HUES6 (cell line): ENCODE measurements at regions not wholly inside any gene's neighbourhood (a gene's known extent, or its start where the extent isn't known, plus 50 kb on each side); places are given as distances from the start of the nearest gene placed in this dataset.

Source experiments
- H3K27ac ChIP-seq: 2 replicates; pipeline ENCODE4 v1.7.0; 2013; ENCODE audit warnings: low read depth, mild to moderate bottlenecking, low read length, inconsistent platforms
- H3K27me3 ChIP-seq: 2 replicates; pipeline ENCODE4 v1.6.1; 2013; ENCODE audit warnings: low read length; ENCODE audit not compliant: control insufficient read depth, insufficient read depth
- H3K36me3 ChIP-seq: 2 replicates; pipeline ENCODE4 v1.6.1; 2013; ENCODE audit warnings: low read length; ENCODE audit not compliant: control insufficient read depth, insufficient read depth
- H3K4me1 ChIP-seq: 2 replicates; pipeline ENCODE4 v1.6.1; 2013; ENCODE audit warnings: low read length; ENCODE audit not compliant: control insufficient read depth, insufficient read depth
- H3K4me3 ChIP-seq: 2 replicates; pipeline ENCODE4 v1.5.1; 2013; ENCODE audit warnings: low read depth, low read length
- H3K9ac ChIP-seq: one replicate; pipeline ENCODE4 v1.6.1; 2013; ENCODE audit warnings: mild to moderate bottlenecking, low read length
- H3K9me3 ChIP-seq: 2 replicates; pipeline ENCODE4 v1.6.1; 2013; ENCODE audit warnings: low read depth, low read length; ENCODE audit not compliant: control insufficient read depth, insufficient read depth

DNA sequence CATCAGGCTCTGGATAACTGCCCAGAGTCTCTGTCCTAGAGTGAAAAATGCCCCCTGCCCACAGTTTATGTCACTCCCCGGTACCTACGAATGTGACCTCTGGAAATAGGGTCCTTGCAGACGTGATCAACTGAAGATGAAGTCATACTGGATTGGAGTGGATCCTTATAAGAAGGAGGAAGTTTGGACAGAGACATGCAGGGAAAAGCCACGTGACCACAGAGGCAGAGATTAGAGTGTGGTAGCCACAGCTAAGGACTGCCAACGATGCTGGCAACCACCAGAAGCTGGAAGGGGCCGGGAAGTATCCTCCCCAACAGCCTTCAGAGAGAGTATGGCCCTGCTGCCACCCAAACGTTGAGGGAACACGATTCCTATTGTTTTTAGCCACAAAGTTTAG lies 101.2 kb upstream of the NCOR2 start:
- H3K9me3 ChIP-seq = peaks cover 16% of the 10 kb centered on the region; the same call in 1 of the 2 replicates
- no peak overlapping the region for H3K9ac ChIP-seq
- no peak overlapping the region for H3K4me3 ChIP-seq
- H3K27ac ChIP-seq = no peak overlapping the region
- no peaks in the 10 kb centered on the region for H3K4me1 ChIP-seq
- no peaks in the 10 kb centered on the region for H3K27me3 ChIP-seq
- no peaks in the 10 kb centered on the region for H3K36me3 ChIP-seq

DNA sequence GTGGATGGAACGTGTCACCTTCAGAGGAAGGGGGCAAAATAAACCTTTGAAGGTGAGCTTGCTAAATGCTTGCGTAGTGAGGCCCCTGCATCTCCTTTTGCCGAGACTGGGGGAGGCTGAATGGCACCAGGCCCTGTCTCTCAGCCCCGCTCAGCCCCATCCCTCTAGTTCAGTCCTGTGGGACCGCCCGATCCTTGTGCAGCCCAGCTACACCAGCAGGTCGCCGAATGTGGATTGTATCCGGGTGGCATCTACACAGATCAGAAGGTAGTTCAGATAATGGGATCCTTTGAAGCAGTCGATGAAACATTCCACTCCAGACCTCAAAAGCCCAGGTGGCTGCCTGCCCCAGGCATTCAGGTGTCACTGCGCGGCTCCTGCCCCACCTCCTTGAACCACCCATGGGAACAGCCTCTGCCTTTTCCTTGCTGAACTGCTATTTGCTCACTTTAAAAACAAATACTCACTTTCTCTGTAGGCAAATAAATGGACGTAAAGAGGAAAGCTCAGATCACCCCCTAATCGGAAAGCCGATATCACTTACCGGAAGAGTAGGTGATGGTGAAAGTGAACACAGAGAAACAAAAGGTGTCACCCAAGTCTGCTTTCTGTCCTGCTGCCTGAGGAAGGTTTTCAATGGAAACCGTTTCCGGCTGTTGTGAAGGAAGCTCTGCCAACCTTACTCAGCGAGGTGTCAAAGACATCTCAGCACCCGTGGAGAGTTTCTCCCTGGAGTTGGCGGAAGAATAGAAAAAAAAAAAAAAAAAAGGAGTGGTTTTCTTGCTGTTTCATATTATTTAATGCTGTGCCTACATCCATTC lies 100.3 kb upstream of the NCOR2 start:
- Histone ChIP-seq H3K4me1 (no peaks in the 10 kb centered on the region), H3K27me3 (no peaks in the 10 kb centered on the region), H3K9ac (no peak overlapping the region), H3K4me3 (no peak overlapping the region), H3K27ac (no peak overlapping the region), H3K36me3 (no peaks in the 10 kb centered on the region), H3K9me3 (peaks cover 16% of the 10 kb centered on the region; the same call in 1 of the 2 replicates)

DNA sequence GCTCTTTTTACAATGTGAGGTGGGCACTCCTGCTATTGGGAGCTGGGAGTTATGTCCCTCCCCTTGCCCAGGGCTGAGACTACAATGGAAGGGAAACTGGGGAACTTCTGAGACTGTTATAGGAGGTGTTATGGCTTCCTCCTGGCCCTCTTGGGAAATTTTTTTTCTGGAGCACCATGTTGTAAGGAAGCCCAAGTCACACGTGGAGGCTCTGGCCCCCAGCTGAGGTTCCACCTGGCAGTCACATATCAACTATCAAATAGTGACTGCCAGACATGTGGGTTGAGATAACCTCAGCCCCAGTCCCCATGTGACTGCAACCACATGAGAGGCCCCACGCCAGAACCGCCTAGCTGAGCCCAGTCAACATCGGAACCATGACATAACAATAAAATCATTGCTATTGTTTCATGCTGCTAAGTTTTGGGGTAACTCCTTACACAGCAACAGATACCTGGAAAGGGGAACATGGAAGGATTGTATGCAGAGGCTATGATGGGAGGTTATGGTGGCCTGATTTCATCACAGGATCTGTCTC lies 99.4 kb upstream of the NCOR2 start:
- H3K4me3 ChIP-seq = no peak overlapping the region
- H3K27ac ChIP-seq = no peak overlapping the region
- H3K4me1 ChIP-seq = no peaks in the 10 kb centered on the region
- H3K9me3 ChIP-seq = peaks cover 16% of the 10 kb centered on the region; the same call in 1 of the 2 replicates
- no peak overlapping the region for H3K9ac ChIP-seq
- H3K36me3 ChIP-seq = no peaks in the 10 kb centered on the region
- no peaks in the 10 kb centered on the region for H3K27me3 ChIP-seq

DNA sequence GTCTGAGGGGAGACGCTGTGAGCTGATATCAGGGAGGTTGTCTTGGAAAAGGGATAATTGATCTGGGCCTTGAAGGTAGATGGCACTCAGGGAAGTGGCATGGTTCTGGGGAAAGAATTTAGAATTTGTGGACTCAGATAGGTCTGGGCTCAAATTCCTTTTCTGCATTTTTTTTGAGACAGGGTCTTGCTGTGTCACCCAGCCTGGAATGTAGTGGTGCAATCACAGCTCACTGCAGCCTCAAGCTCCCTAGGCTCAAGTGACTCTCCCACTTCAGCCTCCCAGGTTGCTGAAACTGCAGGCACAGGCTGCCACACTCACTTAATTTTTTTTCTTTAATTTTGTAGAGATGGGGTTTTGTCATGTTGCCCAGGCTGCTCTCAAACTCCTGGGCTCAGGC lies 98.1 kb upstream of the NCOR2 start:
- no peak overlapping the region for H3K9ac ChIP-seq
- no peak overlapping the region for H3K27ac ChIP-seq
- H3K4me1 ChIP-seq = no peaks in the 10 kb centered on the region
- H3K36me3 ChIP-seq = no peaks in the 10 kb centered on the region
- H3K9me3 ChIP-seq = peaks cover 16% of the 10 kb centered on the region; the same call in 1 of the 2 replicates
- no peaks in the 10 kb centered on the region for H3K27me3 ChIP-seq
- no peak overlapping the region for H3K4me3 ChIP-seq

DNA sequence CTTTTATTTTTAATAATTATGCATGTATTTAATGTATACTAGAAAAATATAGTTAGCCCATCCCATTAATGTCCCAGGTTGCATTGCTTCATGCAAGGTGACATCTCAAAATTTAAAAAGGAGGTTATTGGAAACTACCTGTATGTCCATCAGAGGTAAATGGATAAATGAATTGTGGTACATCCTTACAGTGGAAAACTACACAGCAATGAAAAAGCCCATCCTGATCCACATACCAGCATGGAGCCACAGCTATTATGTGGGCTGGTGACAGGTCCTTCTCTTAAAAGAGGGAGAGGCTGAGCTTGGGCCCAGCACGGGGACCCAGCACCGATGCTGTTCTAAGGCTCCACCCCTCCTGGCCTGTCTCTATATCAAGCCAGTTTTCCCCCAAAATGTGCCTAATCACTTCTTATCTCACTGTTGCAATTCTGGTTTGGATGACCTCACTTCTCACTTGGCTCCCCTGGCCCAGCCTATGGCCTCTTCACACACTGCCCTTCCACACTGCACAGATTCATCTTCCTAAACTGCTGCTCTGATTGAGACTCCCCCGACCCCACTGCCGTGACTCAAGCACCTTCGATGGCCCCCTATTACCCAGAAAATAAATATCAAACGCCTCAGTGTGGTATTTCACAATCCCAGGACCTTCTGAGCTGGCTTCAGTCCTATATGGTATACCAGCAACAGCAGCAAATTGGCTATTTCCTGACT lies 97.1 kb upstream of the NCOR2 start:
- H3K9ac ChIP-seq = no peak overlapping the region
- H3K27ac ChIP-seq = no peak overlapping the region
- no peaks in the 10 kb centered on the region for H3K27me3 ChIP-seq
- H3K36me3 ChIP-seq = no peaks in the 10 kb centered on the region
- peaks cover 12% of the 10 kb centered on the region; the same call in 1 of the 2 replicates for H3K9me3 ChIP-seq
- no peaks in the 10 kb centered on the region for H3K4me1 ChIP-seq
- no peak overlapping the region for H3K4me3 ChIP-seq

DNA sequence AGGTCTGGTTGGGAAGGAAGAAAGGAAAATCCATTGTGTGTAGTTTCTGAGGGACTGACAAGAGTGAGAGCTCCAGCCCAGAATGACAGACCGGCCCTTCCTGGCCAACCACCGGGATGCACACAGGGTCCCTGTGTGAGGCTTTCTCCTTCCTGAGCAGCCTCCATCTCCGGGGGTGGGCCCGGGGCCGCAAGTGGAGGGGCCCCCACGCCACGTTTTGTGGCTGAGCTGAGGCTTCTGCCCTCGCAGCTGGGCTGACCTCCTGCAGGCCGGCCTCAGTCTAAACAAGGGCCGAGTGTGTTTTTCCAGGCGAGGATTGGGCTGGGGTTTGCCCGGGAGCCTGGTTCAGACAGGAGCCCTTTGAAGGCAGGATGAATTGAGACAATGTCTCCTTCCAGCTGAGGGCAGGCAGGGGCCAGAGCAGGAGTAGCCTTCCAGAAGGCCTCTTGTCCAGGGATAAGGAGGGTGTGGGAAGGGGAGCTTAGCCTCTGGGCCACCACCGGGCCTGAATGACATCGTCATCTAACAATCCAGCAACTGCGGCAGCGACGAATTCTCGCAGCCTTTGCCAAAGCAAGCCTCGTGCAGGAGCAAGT lies 96.5 kb upstream of the NCOR2 start:
- H3K36me3 ChIP-seq = no peaks in the 10 kb centered on the region
- no peaks in the 10 kb centered on the region for H3K4me1 ChIP-seq
- H3K9me3 ChIP-seq = peaks cover 12% of the 10 kb centered on the region; the same call in 1 of the 2 replicates
- H3K4me3 ChIP-seq = no peak overlapping the region
- H3K27me3 ChIP-seq = no peaks in the 10 kb centered on the region
- no peak overlapping the region for H3K27ac ChIP-seq
- H3K9ac ChIP-seq = no peak overlapping the region

DNA sequence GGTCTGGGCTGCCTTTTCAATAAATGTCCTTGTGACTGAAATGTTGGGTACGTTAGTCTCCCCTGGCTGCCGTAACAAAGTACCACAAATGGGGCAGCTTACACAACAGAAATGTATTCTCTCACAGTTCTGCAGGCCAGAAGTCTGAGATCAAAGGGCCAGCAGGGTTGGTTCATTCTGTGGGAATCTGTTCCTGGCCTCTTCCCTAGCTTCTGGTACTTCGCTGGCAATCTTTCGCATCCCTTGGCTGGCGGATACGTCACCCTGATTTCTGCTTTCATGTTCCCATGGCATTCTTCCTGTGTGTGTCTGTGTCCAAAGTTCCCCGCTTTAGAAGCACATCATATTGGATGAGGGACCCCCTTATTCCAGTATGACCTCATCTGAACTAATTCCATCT lies 95.8 kb upstream of the NCOR2 start:
- Histone ChIP-seq H3K27ac (no peak overlapping the region), H3K9me3 (peaks cover 12% of the 10 kb centered on the region; the same call in 1 of the 2 replicates), H3K4me3 (no peak overlapping the region), H3K9ac (no peak overlapping the region), H3K36me3 (no peaks in the 10 kb centered on the region), H3K27me3 (no peaks in the 10 kb centered on the region), H3K4me1 (no peaks in the 10 kb centered on the region)

DNA sequence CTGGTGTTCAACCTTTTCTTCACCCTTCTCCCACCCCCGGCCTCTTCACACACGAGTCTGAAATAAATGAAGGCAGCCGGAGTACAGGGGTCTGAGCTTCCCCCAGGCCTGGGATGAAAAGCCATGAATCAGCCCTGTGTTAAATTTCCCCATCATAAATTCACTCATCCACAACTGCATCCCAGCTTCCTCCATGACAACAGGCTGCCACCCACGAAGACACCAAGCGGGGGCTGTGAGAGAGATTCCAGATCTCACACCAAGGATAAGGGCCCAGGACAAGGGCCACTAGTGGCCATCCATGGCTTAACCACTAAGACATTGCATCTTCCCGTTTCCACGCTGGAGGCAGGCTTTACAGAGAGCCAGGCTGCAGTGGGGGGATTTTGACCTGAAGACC lies 93.9 kb upstream of the NCOR2 start:
- H3K4me1 ChIP-seq = peaks cover 5% of the 10 kb centered on the region; the same call in 1 of the 2 replicates
- no peaks in the 10 kb centered on the region for H3K36me3 ChIP-seq
- no peaks in the 10 kb centered on the region for H3K27me3 ChIP-seq
- no peak overlapping the region for H3K4me3 ChIP-seq
- no peak overlapping the region for H3K9ac ChIP-seq
- H3K27ac ChIP-seq = no peak overlapping the region
- H3K9me3 ChIP-seq = peaks cover 5% of the 10 kb centered on the region; the same call in 1 of the 2 replicates

DNA sequence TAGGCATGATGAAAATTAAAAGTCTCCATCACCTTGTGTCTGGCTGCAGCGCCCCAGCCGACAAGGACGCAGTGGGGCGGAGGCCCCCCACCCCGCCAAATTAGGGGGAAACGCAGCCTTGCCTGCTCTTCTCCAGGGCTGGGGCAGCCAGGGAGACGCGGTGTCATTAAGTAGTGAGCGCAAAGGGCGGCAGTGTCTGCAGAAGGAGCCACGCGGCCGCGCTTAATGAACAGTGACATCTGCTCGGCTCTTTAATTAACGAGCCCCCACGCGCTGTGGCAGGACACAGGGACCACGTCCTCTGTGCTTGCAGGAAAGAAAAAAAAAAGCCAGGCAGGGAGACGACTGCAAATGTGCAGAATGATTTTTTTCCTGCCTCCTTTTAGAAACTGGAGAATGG lies 93.4 kb upstream of the NCOR2 start:
- Histone ChIP-seq H3K4me1 (peaks cover 10% of the 10 kb centered on the region), H3K9me3 (0 out of 2 replicates have a peak, but pooled peaks cover under 1% of the 10 kb centered on the region), H3K27ac (no peak overlapping the region), H3K9ac (no peak overlapping the region), H3K36me3 (no peaks in the 10 kb centered on the region), H3K27me3 (no peaks in the 10 kb centered on the region), H3K4me3 (no peak overlapping the region)

DNA sequence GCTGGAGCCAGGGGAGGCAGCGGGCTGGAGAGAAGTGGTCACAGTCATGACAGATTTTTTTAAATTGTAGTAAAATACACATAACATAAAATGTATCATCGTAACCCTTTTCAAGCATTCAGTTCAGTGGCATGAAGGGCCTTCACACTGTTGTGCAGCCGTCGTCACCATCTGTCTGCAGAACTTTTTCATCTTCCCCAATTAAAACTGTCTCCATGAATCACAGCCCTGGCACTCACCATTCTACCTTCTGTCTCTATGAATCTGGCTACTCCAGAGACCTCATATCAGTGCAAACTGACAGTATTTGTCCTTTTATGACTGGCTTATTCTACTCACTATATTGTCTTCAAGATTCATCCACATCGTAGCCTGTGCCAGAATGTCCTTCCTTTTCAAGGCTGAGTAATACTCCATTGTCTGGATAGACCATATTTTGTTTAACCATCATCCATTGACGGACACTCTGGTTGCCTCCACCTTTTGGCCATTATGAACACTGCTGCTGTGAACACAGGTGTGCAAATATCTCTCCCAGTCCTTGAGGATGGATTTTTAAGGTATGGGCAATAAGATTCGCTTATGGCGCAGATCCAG lies 91.5 kb upstream of the NCOR2 start:
- H3K27me3 ChIP-seq = no peaks in the 10 kb centered on the region
- no peaks in the 10 kb centered on the region for H3K36me3 ChIP-seq
- no peak overlapping the region for H3K4me3 ChIP-seq
- H3K4me1 ChIP-seq = peaks cover 20% of the 10 kb centered on the region
- H3K27ac ChIP-seq = no peak overlapping the region
- no peak overlapping the region for H3K9ac ChIP-seq
- no peaks in the 10 kb centered on the region for H3K9me3 ChIP-seq
